HS-27A (cell line): ENCODE measurements at regions not wholly inside any gene's neighbourhood (a gene's known extent, or its start where the extent isn't known, plus 50 kb on each side); places are given as distances from the start of the nearest gene placed in this dataset.

Experiments used
- DNase-seq: peaks from one replicate; pipeline ENCODE4 v3.0.0-alpha.2; 2012; ENCODE audit warnings: low read depth, missing footprints

DNA sequence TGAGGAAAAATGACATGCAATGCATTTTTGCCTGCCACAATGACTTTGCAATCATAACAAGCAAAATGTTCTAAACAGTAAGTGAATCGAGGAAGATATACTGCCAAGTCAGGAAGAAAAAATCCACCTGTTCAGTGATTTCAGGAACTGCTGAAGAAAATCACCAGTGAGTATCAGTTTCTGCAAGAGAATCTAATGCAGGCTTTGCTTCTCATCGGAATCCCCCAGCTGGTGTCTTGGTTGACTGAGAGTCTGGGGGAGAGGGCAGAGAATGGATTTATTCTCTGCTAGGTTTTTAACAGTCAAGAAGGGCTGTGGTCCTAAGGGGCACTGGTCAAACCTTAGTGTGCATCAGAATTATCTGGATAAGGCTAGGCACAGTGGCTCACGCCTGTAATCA, 363.4 kb downstream of the CDH26 start:
- DNase-seq, result no peak

DNA sequence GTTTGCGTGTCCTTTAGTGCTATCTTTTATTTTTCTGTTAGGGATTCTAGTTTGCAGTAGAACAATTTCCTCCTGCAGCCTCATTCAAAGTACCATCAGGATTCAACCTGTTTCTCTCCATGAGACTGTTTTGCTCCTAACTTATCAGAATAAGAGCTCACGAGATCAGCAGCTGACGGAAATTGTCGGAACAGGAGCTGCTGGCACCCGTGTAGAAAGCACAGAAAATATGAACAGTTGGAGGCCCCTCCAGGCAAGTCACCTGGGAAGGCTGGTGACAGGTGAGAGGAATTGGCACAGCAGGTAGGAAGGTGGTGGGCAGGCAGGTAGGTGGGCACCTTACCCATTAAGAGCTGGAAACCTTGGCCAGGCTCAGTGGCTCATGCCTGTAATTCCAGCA, 368.6 kb downstream of the CDH26 start:
- no peak for DNase-seq

DNA sequence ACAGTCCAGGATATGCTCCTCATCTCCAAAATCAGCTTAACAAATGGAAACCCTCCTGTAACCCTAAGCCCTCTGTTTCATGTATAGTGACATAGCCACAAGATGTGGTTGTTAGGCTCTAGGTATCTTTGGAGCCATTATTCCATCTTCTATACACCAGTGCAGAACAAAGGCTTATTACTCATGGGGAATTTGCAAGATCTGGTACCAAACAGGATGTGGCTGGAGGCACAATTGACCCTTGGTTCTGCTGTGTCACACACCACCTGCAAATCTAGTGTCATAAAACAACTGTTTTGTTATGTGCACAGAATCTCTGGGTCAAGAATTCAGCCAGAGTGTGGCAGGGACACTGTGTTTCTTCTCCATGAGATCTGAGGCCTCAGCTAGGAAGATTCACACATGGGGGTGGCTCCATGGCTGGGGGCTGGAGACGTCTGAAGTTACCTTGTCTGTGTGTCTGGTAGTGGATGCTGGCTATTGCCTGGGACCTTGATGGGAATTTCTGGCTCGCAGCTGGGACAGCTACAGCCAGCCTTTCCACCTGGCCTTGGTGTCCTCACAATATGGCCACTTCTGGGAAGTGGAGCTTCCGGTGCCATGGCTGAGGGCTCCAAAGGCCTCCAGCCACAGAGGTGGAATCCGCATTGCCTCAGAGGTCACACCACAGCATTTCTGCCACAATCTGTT, 369.9 kb downstream of the CDH26 start:
- DNase-seq, result no peak

DNA sequence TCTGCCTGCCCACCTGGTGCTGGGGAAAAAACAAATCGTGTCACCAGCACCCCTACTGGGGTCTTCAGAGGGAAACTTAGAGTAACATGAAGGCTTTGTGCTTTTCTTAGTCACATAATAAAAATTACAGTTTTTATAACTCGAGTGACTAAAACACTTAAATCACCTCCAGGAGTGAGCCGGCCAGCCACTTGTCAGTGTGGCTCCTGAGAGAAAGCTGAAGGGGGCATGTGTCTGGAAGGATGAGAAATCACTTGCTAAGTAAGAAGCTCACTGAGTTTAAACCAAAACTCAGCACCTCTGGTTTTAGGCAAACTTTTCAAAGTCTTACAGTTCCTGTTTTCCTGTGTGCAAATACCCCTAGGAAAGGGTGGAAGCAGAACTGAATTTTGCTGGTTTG, 372.2 kb downstream of the CDH26 start:
- no peak for DNase-seq

DNA sequence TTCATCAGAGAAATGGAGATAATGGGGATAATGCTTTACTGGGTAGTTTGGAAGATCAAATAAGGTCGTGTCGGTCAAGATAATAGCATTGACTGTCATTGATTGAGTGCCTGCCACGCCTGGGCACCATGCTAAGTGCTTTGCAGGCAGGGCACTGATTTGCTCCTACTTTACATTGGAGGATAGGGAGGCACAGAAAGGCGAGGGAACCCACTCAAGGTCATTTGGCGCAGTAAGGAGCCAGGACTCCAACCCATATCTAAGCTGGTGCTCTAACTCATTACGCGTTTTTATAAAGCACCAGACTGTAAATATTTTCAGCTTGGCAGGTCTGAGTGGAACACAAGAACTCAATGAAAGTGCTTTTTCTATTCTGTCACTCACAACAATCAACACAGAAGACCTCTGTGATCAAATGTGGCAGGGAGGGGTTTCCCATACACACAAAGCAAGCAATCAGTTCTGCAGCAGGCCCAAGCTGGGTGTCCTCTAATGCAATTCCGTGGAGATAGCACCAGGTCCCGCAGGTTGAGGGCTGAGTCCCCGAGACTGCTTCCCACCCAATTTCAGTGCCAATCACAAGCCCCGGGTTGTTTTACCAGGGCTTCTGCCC, 373.6 kb downstream of the CDH26 start:
- no peak for DNase-seq

DNA sequence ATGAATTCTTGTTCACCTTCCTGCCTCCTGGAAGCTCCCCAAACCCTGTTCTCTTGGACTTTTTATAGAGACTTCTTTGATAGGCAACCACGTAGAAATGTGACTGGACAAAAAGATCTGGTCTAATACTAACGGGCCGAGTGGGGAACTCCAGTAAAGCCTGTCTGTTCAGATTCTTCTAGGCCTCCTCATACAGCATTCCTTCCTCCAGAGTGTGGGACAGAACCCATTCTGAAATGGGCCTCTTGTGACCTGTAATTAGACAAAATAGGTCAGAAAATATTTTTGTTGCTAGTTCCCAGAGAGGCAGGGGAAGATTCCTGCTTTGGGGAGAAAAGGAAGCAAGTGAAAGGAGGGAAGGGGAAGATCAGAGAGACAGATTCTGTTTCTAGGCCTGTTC, 374.3 kb downstream of the CDH26 start:
- no peak for DNase-seq

DNA sequence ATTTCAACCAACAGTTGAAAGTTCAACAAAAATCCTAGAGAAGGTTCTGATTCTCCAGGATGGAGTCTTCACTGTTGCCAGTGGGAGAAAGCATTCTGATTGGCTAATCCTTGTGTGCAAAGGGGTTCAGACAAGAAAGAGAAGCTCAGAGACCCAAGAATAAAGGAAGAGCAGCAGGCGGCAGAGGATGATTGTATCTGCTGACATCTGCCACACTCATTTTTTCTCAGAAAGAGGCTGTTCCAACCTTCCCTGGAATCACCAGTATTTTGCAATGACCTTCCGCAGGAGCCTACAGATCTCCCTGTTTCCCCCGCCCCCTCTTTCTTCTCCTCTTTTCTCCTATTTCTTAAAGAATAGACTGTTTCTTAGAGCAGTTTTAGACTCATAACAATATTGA, 376.7 kb downstream of the CDH26 start:
- no peak for DNase-seq

DNA sequence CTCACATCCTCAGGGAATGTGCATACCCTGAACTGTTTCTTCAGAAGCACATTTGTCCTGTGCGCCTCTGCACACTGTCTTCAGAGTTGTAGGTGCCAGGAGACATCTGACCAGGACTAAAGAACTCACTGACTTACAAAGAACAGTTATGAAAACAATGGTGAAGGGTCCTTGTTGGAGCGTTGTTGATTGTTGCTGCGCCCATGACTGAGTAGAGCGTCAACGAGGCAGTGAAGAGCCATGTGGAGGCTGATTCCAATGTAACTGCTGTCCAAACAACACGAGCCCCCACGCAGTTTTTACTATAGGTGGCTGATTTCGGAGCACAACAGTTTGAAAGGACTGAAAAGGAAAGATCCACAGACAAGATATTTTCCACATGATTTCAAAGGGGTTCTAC, 380.3 kb downstream of the CDH26 start:
- DNase-seq, result no peak

DNA sequence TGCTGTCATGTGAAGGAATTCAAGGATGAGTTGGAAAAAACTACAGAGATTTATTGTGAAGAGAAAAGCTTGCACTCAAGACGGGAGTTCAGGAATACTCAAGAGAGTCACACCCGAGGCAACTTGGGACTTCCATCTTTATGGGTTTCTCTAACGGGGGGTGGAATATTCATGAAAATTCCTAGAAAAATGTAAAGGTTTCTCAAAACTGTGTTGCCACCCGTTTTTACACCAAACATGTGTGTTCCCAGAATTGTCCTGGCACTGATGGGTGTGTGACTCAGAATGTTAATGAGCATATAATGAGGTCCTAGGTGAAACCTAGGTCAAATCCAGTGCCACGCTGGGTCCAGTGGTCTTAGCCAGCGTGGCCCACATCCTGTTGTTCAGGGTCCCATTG, 381.5 kb downstream of the CDH26 start:
- DNase-seq, result no peak

DNA sequence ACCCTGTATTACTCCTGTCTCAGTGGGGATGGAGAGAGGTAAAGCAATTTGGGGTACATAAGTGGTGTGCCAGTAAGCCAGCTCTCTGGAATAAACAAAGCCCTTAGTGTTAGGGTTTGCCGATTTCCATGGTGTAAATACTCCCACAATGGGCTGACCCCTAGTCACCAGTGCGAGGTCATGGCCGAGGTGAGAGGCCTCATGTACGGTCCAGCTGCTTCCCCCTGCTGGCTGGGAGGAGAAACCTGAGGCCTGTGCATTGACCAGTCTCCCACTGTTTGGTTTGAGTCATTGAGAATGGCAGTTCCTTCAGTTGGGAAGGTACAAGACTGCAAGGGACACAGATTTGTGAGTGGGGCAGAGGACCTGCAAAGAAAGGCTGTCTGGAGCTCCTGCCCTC, 382.0 kb downstream of the CDH26 start:
- DNase-seq, result no peak

DNA sequence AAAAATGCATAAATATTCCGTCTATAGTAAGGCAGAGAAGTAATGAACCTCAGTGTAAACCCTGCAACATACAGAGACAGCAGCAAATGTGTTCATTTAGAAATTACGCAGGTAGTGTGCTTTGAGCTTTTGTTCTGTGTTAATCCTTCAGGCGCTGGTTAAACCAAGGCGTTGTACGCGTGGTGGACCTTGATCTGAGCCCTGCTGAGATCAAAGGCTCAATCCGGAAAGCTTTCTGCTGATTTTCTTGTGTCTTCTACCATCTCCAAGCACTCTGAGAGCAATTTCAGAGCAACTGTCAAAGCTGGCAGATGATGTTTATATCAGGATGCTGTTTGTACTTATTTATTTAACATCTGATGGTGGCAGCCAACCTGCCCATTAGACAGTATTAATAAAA, 382.8 kb downstream of the CDH26 start:
- DNase-seq, result no peak

DNA sequence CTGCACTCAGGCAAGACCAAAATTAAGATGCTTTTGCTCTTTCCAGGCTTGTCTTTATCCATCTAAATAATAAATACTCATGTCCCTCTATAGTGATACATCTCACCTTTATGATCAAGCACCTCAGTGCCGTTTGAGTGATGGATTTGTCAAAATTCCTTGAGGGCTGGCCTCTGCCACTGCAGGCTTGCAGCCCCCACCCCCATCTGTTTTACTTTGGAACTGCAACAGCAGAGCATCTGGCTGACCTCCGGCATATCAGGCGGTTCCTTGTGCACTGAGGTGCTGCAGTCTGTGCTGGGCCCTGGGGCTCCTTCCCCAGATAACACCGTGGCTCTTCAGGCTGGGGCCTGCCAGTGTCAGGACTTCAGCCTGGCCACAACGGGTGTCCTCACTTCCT, 386.9 kb downstream of the CDH26 start:
- DNase-seq, result no peak

DNA sequence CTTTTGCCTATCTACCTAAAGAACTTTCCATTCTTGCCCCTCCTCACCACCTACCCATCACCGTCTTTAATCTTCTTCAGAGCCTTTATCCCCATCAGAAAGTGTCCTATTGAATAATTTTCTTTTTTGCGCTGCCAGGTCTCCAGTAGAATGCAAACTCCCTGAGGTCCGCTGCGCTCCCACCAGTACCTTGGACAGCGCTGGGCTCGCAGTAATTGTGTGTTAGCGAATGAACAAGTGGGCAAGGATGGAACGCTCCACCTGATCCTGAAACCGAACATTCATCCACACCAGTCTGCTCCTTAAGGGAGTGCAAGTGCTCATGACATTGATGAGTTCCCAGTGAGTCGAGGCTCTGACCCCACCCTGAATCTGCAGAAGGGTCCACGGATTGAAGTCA, 391.2 kb downstream of the CDH26 start:
- DNase-seq, result no peak

DNA sequence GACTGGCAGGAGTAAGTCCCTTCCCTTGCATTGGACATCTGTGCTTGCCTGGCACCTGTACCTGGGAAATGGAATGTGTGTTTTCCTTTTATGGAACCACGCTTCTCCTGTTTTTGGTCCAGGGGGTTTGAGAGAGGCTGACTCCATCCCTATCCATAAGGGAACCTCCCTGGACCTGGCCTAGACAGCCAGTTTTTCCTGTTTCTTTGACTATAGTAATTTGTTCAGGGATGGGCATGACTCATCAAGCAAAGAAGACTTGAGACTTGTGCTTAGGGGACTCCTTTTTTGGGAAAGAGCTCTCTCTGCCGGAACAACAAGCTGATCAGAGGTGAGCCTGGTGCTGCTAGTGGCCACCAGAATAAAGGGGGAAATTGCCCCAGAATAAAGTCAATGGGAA, 393.8 kb downstream of the CDH26 start:
- no peak for DNase-seq

DNA sequence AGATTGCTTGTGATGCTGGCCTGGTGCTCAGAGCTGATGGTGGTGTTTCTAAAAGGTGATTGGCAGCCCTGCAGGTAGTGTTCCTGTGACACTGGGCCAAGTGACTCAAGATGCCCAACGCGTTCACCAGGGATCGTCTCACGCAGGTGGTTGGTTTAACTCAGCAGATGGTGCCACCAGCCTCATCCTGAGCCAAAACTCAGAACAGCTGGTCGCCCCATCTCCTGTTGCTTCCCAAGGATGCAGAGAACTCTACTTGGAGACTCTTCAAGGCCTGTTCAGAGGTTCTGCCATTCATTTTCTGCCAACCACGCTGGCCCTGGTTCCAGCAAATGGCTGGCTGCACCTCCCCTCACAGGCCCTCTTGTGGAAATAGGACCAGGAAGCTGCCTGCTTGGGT, 394.4 kb downstream of the CDH26 start:
- DNase-seq, result no peak

DNA sequence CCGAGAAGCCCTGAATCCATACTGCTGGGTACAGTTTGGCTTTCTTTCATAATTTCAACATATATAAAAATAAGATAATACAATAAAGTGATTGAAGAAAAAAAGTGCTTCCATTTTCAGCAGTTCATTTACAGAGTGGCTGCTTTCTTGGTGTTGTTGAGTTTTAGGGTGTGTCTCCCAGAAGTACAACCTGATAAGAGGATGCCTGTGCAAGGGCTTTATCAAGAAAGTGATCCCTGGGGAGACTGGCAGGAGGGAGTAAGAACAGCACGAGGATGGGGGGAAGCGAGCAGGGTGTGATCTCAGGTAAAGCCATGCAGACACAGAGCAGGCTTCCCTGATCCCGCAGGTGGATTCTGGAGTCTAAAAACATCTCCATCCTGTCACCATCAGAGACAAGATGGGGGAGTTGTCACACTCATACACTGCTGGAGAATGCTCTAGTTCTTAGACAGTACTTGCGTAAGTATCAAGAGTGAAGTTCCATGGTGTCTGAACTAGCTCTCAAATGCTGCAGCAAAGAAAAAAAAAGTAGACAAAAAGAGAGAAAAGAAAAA, 395.9 kb downstream of the CDH26 start:
- no peak for DNase-seq

DNA sequence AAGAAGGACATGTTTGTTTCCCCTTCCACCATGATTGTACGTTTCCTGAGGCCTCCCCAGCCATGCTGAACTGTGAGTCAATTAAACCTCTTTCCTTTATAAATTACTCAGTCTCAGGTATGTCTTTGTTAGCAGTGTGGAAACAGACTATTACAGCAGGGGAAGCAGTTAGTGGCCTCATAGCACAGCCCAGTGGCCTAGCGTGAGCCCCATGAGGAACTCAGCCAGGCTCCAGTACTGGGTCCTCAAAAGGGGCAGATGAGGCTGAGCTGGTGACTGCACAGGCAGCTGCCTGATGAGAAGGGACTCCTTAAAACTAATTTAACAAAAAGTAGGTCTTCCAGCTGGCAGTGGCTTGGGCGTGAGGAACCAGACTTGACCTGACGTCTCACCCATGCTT, 399.9 kb downstream of the CDH26 start:
- no peak for DNase-seq

DNA sequence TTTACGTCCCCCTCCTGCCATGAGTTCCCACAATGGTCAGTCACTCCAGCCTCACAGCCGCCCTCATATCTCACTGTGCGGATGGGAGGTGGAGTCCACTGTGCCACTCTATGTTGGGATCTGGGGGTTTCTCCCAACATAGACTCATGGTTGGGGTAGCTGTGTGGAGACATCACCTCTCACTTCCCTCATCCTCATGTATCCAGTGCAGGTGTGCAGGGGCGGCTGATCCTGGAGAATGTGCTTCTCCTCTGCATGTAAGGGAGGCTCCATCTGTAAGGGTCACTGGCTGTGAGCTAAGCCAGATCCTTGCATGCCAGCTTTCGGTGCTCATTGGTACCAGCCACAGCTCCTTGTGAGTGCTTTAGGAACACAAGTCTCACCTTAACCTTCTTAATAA, 400.8 kb downstream of the CDH26 start:
- no peak for DNase-seq

DNA sequence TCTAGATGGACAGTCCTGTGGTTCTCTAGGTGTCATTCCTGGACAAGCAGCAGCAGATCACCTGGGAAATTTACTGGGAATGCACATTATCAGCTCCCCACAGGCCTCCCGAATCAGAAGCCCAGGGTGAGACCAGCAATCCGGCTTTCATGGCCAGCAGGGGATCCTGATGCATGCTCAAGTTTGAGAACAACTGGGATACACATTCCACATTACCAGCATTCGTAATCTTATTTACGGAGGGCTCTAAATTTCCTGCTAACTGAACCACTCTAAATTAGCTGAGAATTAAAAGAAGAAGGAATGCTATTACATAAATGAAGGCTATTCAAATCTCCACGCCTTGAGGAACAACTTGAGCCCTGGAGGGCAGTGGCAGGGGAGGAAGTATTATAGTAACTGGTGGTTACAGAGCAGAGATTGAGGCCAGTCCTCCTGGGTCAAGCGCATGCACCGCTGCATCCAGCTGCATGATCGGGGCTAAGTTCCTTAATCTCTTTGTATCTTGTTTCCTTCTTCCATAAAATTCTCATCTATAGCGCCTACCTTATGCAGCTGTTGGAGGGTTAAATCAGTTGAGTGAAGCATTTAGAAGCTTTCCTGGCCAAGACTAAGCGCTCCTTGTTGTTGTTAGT, 403.7 kb downstream of the CDH26 start:
- no peak for DNase-seq

DNA sequence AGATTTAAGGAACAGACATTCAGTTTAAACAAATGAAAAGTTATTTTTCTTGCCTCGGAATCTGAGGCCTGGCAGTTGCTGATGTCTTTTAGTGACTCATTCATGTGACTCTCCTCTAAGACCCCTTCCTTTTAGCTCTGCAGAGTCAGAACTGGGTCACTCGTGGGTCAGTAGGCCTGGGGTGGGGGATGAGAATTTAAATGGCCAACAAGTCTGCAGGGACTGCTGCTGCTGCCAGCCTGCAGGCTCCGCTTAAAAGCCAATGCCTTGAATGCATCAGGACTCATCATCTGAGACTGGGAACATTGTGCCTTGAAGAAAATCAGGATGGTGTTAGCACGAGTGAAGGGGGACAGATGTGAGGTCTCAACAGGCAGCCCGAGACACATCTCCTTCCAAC, 404.3 kb downstream of the CDH26 start:
- DNase-seq, result no peak

DNA sequence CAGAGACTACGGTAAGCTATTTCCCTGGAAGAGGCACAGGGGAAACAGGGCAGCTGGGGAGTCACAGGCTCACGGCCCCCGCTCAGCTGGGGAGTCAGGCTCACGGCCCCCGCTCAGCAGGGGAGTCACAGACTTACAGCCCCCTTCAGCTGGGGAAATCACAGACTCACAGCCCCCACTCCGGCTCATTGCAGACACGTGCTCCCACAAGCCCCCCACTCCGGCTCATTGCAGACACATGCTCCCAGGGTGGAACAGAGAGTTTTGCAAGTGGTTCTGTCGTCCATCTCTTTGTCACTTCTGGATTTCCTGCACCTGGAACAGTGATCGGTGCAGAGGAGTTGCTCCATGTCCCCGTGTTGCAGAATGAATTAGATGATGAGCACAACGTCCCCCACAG, 405.5 kb downstream of the CDH26 start:
- DNase-seq, result no peak

DNA sequence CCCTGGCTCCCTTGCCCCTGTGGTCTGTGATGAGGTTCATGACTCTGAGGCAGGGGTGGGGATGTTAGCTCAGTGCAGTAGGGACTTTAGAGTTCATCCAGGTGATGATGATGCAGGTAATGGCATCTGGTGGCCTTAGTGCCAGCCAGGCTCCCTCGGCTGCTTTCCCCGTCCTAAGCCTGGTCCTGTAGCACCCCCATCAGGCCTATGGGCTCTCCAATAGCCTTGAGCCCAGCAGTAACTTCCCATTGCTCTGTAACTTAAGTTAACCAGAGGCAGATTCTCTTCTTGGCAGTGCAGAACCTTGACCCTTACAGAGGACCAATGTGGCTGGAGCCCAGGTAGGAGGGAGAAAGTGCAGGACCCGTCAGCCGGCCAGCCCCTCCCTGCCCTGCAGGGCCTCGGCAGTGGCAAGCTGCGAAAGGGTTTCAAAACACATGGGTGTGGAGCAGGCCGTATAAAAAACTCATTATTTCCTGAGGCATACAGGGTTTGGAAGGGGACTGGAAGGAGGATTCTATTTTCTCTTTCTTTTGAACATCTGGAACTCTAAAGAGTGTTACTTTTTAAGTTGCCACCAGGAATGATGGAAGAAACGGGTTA, 406.9 kb downstream of the CDH26 start:
- no peak for DNase-seq

DNA sequence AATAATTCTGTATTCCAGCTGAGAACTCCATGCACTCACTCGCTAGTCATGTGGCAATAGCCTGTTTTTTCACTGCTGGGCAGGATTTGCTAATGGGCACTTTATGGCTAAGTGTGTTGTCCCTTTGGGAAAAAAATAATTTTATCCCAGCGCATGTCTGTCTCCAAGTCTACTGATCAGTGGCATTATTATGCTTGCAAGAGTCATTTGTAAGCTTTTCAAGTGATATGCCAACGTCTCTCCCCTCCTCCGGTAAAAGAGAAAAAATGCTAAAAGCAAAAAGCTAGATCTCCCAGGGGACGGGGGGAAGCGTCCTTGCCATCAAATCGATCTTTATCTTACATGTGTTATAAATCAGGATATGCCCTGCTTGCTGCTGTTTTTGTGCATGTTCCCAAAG, 407.7 kb downstream of the CDH26 start:
- no peak for DNase-seq
